ENCODE measurements at regions not wholly inside any gene's neighbourhood (a gene's known extent, or its start where the extent isn't known, plus 50 kb on each side); places are given as distances from the start of the nearest gene placed in this dataset.

GRCh38 chr5:112086740-112087139 is 329.7 kb upstream of the NREP start:
- no peaks in the 10 kb centered on the region for H3K9me3 ChIP-seq
- H3K36me3 ChIP-seq = no peaks in the 10 kb centered on the region
- TF ChIP-seq CTCF (IDR thresholded peaks at IDR 0.05) = no peak
- TF ChIP-seq POLR2A (IDR thresholded peaks at IDR 0.05) = no peak
- TF ChIP-seq POLR2AphosphoS5 (IDR thresholded peaks at IDR 0.05; ENCODE audit: insufficient read depth in 1 of 2, low read depth in 1 of 2) = no peak
- H3K4me1 ChIP-seq = no peaks in the 10 kb centered on the region
- no peak overlapping the region for H3K4me3 ChIP-seq
- intact Hi-C loops (cut with DNase I) = no loop called here
- DNase-seq (ENCODE audit: extremely low spot score in 2 of 2) = no peak
- H3K27ac ChIP-seq = no peak overlapping the region
- no peaks in the 10 kb centered on the region for H3K27me3 ChIP-seq

- H3K27ac ChIP-seq = peak overlapping the region; percentile 13
- DNase-seq (ENCODE audit: extremely low spot score in 2 of 2) = no peak
- no peaks in the 10 kb centered on the region for H3K36me3 ChIP-seq
- no peaks in the 10 kb centered on the region for H3K27me3 ChIP-seq
- intact Hi-C loops (cut with DNase I) = no loop called here
- no peak overlapping the region for H3K4me3 ChIP-seq
- H3K9me3 ChIP-seq = no peaks in the 10 kb centered on the region
- no peaks in the 10 kb centered on the region for H3K4me1 ChIP-seq
- TF ChIP-seq POLR2A (IDR thresholded peaks at IDR 0.05) (no peak), CTCF (IDR thresholded peaks at IDR 0.05) (no peak), POLR2AphosphoS5 (IDR thresholded peaks at IDR 0.05; ENCODE audit: insufficient read depth in 1 of 2, low read depth in 1 of 2) (no peak)
Measured at GRCh38 chr5:112084149-112084548, 327.2 kb upstream of the NREP start.

- H3K4me3 ChIP-seq = no peak overlapping the region
- no peaks in the 10 kb centered on the region for H3K9me3 ChIP-seq
- no peak for TF ChIP-seq CTCF (IDR thresholded peaks at IDR 0.05)
- TF ChIP-seq POLR2AphosphoS5 (IDR thresholded peaks at IDR 0.05; ENCODE audit: insufficient read depth in 1 of 2, low read depth in 1 of 2) = no peak
- no peak for TF ChIP-seq POLR2A (IDR thresholded peaks at IDR 0.05)
- H3K36me3 ChIP-seq = no peaks in the 10 kb centered on the region
- H3K27me3 ChIP-seq = no peaks in the 10 kb centered on the region
- intact Hi-C loops (cut with DNase I) = no loop called here
- H3K27ac ChIP-seq = peak overlapping the region; percentile 13
- H3K4me1 ChIP-seq = no peaks in the 10 kb centered on the region
- no peak for DNase-seq (ENCODE audit: extremely low spot score in 2 of 2)
Measured at GRCh38 chr5:112083623-112084022, 326.6 kb upstream of the NREP start.

GRCh38 chr5:112077180-112077579 is 320.2 kb upstream of the NREP start:
- intact Hi-C loops (cut with DNase I) = no loop called here
- DNase-seq (ENCODE audit: extremely low spot score in 2 of 2) = no peak
- Histone ChIP-seq H3K27ac (no peak overlapping the region), H3K9me3 (no peaks in the 10 kb centered on the region), H3K27me3 (no peaks in the 10 kb centered on the region), H3K4me3 (no peak overlapping the region), H3K4me1 (no peaks in the 10 kb centered on the region), H3K36me3 (no peaks in the 10 kb centered on the region)
- no peak for TF ChIP-seq POLR2A (IDR thresholded peaks at IDR 0.05)
- TF ChIP-seq POLR2AphosphoS5 (IDR thresholded peaks at IDR 0.05; ENCODE audit: insufficient read depth in 1 of 2, low read depth in 1 of 2) = no peak
- TF ChIP-seq CTCF (IDR thresholded peaks at IDR 0.05) = no peak

- DNase-seq (ENCODE audit: extremely low spot score in 2 of 2) = no peak
- Histone ChIP-seq H3K27me3 (no peaks in the 10 kb centered on the region), H3K27ac (no peak overlapping the region), H3K36me3 (no peaks in the 10 kb centered on the region), H3K4me3 (no peak overlapping the region), H3K4me1 (no peaks in the 10 kb centered on the region), H3K9me3 (no peaks in the 10 kb centered on the region)
- intact Hi-C loops (cut with DNase I) = no loop called here
- TF ChIP-seq POLR2A (IDR thresholded peaks at IDR 0.05) = no peak
- no peak for TF ChIP-seq CTCF (IDR thresholded peaks at IDR 0.05)
- no peak for TF ChIP-seq POLR2AphosphoS5 (IDR thresholded peaks at IDR 0.05; ENCODE audit: insufficient read depth in 1 of 2, low read depth in 1 of 2)
Measured at GRCh38 chr5:112070022-112070421, 313.0 kb upstream of the NREP start.

All from vagina (tissue), 2 donors.